ENCODE measurements at regions not wholly inside any gene's neighbourhood (a gene's known extent, or its start where the extent isn't known, plus 50 kb on each side); places are given as distances from the start of the nearest gene placed in this dataset.

DNA sequence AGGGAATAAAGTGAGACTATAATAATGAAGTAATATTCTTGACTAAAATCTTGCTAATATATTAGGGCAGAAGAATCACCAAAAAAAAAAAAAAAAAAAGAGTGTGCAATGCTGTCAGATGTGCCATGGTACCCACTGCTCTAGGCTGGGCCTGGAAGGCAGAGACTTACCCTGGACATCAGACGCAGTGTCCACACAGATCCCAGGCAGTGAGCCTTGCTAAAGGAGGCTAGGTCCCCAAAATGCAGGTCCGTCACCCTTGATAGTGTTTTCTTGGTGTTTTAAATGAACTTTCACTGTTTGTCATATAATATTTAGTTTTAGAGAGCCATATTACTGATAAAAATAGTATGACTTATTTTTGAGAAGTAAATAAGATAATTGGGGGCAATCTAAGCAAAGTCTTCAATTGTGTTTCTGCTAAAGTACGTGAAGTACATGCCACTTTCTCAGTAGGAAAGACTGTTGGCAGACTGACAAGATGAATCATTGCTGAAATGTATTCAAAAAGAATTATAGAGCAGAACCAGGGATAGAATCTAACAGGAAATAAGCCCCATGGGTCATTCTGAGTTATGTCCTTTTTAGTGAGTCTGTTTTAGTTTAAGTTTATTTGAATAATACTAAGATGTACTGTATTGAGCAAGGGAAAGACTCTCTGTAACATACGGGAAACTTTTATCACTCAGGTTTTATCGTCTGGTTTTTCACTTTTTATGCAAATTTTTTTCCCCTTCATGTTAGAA is 74.6 kb upstream of the PDC start:
- H3K4me3 ChIP-seq (ENCODE audit: low read depth in 2 of 2, low read length in 2 of 2): no peak overlapping the region
- no peak for TF ChIP-seq TCF7L2 (IDR thresholded peaks at IDR 0.05; ENCODE audit: low read depth, low read length)
- TF ChIP-seq SIN3A (IDR thresholded peaks at IDR 0.05; ENCODE audit: borderline replicate concordance, insufficient read depth, low read depth, low read length): no peak
- TF ChIP-seq, protein P1, sequence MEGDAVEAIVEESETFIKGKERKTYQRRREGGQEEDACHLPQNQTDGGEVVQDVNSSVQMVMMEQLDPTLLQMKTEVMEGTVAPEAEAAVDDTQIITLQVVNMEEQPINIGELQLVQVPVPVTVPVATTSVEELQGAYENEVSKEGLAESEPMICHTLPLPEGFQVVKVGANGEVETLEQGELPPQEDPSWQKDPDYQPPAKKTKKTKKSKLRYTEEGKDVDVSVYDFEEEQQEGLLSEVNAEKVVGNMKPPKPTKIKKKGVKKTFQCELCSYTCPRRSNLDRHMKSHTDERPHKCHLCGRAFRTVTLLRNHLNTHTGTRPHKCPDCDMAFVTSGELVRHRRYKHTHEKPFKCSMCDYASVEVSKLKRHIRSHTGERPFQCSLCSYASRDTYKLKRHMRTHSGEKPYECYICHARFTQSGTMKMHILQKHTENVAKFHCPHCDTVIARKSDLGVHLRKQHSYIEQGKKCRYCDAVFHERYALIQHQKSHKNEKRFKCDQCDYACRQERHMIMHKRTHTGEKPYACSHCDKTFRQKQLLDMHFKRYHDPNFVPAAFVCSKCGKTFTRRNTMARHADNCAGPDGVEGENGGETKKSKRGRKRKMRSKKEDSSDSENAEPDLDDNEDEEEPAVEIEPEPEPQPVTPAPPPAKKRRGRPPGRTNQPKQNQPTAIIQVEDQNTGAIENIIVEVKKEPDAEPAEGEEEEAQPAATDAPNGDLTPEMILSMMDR (IDR thresholded peaks at IDR 0.05): no peak
- TF ChIP-seq, protein P2, sequence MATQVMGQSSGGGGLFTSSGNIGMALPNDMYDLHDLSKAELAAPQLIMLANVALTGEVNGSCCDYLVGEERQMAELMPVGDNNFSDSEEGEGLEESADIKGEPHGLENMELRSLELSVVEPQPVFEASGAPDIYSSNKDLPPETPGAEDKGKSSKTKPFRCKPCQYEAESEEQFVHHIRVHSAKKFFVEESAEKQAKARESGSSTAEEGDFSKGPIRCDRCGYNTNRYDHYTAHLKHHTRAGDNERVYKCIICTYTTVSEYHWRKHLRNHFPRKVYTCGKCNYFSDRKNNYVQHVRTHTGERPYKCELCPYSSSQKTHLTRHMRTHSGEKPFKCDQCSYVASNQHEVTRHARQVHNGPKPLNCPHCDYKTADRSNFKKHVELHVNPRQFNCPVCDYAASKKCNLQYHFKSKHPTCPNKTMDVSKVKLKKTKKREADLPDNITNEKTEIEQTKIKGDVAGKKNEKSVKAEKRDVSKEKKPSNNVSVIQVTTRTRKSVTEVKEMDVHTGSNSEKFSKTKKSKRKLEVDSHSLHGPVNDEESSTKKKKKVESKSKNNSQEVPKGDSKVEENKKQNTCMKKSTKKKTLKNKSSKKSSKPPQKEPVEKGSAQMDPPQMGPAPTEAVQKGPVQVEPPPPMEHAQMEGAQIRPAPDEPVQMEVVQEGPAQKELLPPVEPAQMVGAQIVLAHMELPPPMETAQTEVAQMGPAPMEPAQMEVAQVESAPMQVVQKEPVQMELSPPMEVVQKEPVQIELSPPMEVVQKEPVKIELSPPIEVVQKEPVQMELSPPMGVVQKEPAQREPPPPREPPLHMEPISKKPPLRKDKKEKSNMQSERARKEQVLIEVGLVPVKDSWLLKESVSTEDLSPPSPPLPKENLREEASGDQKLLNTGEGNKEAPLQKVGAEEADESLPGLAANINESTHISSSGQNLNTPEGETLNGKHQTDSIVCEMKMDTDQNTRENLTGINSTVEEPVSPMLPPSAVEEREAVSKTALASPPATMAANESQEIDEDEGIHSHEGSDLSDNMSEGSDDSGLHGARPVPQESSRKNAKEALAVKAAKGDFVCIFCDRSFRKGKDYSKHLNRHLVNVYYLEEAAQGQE (IDR thresholded peaks at IDR 0.05; ENCODE audit: insufficient read depth in 1 of 2, low read depth in 2 of 2, low read length in 1 of 2): no peak
- TF ChIP-seq POLR2AphosphoS5 (IDR thresholded peaks at IDR 0.05; ENCODE audit: low read depth, low read length): no peak
- in situ Hi-C loops (cut with HindIII; ENCODE audit: low pct_unique_long_range_greater_than_20kb, low sequenced_read_pairs): no loop called here
- no peaks in the 10 kb centered on the region for H3K9me3 ChIP-seq (ENCODE audit: control insufficient read depth, insufficient read depth, low read depth, low read length)
- no peak overlapping the region for H3K27ac ChIP-seq (ENCODE audit: low read length)
- CTCF ChIA-PET: no interaction called here
- no TSS peak for BruUV-seq (replicated peaks)
- intact Hi-C loops (cut with micrococcal nuclease; ENCODE audit: unreplicated experiment): no loop called here
- H3K4me1 ChIP-seq (ENCODE audit: control insufficient read depth, insufficient read depth, low read length): no peaks in the 10 kb centered on the region
- POLR2A ChIA-PET: no interaction called here
- no peaks in the 10 kb centered on the region for H3K27me3 ChIP-seq (ENCODE audit: control insufficient read depth, insufficient read depth, low read length)
- ATAC-seq (no peak), DNase-seq (ENCODE audit: low read depth, low spot score) (no peak)
- H3K36me3 ChIP-seq (ENCODE audit: control insufficient read depth, insufficient read depth, low read length): no peaks in the 10 kb centered on the region

DNA sequence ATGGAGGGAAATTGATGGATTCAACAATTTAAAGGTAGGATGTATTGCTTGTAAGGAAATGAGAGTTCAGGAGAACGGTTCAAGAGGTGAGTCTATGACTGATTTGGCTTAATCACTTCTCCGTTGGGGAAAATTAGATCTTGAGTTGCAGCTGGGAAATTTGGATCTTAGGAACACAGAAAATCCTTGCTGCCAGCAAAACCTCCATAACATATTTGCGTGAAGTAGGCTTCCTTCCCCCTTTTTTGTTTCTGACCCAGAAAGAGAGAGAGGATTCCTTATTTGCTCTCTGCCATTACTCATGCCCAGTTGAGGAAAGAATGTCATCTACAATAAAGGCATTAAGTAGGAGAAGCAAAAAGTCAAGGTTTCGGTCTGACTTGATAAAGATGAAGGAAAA is 73.5 kb upstream of the PDC start:
- CTCF ChIA-PET: no interaction called here
- in situ Hi-C loops (cut with HindIII; ENCODE audit: low pct_unique_long_range_greater_than_20kb, low sequenced_read_pairs): no loop called here

More for the DNA sequence above, 73.5 kb upstream of the PDC start:
- no peaks in the 10 kb centered on the region for H3K27me3 ChIP-seq (ENCODE audit: control insufficient read depth, insufficient read depth, low read length)
- intact Hi-C loops (cut with micrococcal nuclease; ENCODE audit: unreplicated experiment): no loop called here
- H3K4me3 ChIP-seq (ENCODE audit: low read depth in 2 of 2, low read length in 2 of 2): no peak overlapping the region
- H3K27ac ChIP-seq (ENCODE audit: low read length): no peak overlapping the region
- POLR2A ChIA-PET: no interaction called here
- no peaks in the 10 kb centered on the region for H3K36me3 ChIP-seq (ENCODE audit: control insufficient read depth, insufficient read depth, low read length)
- H3K9me3 ChIP-seq (ENCODE audit: control insufficient read depth, insufficient read depth, low read depth, low read length): no peaks in the 10 kb centered on the region
- no TSS peak for BruUV-seq (replicated peaks)
- ATAC-seq (no peak), DNase-seq (ENCODE audit: low read depth, low spot score) (no peak)
- H3K4me1 ChIP-seq (ENCODE audit: control insufficient read depth, insufficient read depth, low read length): no peaks in the 10 kb centered on the region
- no peak for TF ChIP-seq TCF7L2 (IDR thresholded peaks at IDR 0.05; ENCODE audit: low read depth, low read length)
- no peak for TF ChIP-seq POLR2AphosphoS5 (IDR thresholded peaks at IDR 0.05; ENCODE audit: low read depth, low read length)
- TF ChIP-seq, protein P1 (IDR thresholded peaks at IDR 0.05): no peak
- TF ChIP-seq SIN3A (IDR thresholded peaks at IDR 0.05; ENCODE audit: borderline replicate concordance, insufficient read depth, low read depth, low read length): no peak
- TF ChIP-seq, protein P2 (IDR thresholded peaks at IDR 0.05; ENCODE audit: insufficient read depth in 1 of 2, low read depth in 2 of 2, low read length in 1 of 2): no peak
